Esophagus squamous epithelium (tissue), 4 donors: ENCODE measurements at regions not wholly inside any gene's neighbourhood (a gene's known extent, or its start where the extent isn't known, plus 50 kb on each side); places are given as distances from the start of the nearest gene placed in this dataset.

ENCODE experiments used
- POLR2A ChIP-seq, 4 donors: fragments of 450-650 bp; IDR thresholded peaks; one replicate each; pipeline ENCODE4 v1.6.1; 2017; ENCODE audit warnings: antibody characterized with exemption in 4 of 4, mild to moderate bottlenecking in 4 of 4, moderate library complexity in 3 of 4
- TF ChIP-seq, protein P1 (sequence below), 6 experiments: fragments of 450-650 bp in 4 of 6; fragments of 200-600 bp in 2 of 6; sonication (generic) in 2 of 6; IDR thresholded peaks; one replicate each; pipeline ENCODE4 v1.5.1; 2016 to 2019; ENCODE audit warnings: antibody characterized with exemption in 6 of 6, mild to moderate bottlenecking in 4 of 6, moderate library complexity in 4 of 6

DNA sequence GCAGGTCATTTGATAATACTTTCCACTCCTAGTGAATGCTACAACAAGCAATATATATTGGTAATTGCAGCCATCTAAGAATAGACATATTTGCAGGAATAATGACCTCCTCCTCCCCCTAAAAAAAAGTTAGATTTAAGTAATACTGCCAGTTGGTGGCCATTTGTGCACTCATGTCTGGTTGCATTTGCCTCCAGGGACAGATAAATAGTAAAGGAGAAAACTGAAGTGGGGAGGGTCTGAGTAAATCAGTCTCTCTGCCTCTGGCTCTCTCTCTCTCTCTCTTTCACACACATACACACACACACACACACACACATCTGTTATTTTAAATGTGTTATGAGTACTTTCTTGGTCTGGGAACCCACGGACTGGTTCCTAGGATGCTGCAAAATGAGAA lies 125.5 kb upstream of the UQCRFS1 start:
- TF ChIP-seq, protein P1, sequence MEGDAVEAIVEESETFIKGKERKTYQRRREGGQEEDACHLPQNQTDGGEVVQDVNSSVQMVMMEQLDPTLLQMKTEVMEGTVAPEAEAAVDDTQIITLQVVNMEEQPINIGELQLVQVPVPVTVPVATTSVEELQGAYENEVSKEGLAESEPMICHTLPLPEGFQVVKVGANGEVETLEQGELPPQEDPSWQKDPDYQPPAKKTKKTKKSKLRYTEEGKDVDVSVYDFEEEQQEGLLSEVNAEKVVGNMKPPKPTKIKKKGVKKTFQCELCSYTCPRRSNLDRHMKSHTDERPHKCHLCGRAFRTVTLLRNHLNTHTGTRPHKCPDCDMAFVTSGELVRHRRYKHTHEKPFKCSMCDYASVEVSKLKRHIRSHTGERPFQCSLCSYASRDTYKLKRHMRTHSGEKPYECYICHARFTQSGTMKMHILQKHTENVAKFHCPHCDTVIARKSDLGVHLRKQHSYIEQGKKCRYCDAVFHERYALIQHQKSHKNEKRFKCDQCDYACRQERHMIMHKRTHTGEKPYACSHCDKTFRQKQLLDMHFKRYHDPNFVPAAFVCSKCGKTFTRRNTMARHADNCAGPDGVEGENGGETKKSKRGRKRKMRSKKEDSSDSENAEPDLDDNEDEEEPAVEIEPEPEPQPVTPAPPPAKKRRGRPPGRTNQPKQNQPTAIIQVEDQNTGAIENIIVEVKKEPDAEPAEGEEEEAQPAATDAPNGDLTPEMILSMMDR (IDR thresholded peaks at IDR 0.05) = no peak
- no peak for TF ChIP-seq POLR2A (IDR thresholded peaks at IDR 0.05)
